PC-3 (cell line): ENCODE measurements at regions not wholly inside any gene's neighbourhood (a gene's known extent, or its start where the extent isn't known, plus 50 kb on each side); places are given as distances from the start of the nearest gene placed in this dataset.
A peak's percentile ranks its signal among the peaks of the same experiment; 100 is the strongest.

ENCODE experiments used
- ATAC-seq: fragments of 200-7000 bp; cut with Tn5 transposase; 2 replicates; pipeline ENCODE4 v1.9.1; 2020; ENCODE audit warnings: mild to moderate bottlenecking, moderate library complexity
- BruUV-seq: library from RNA; stranded (reverse); fragments of 400-500 nt; replicated peaks from 2 replicates; lab custom pipeline; 2021; lab: Mats Ljungman, UMichigan
- CTCF ChIA-PET: fragments of 300-600 bp; sonication (Branson Sonifier 250); formaldehyde crosslinking; loops from one replicate; lab custom pipeline; 2022; ENCODE audit warnings: antibody characterized with exemption; lab: Charles Lee
- POLR2A ChIA-PET: fragments of 300-600 bp; sonication (Branson Sonifier 250); formaldehyde crosslinking; loops from one replicate; lab custom pipeline; 2022; ENCODE audit warnings: antibody characterized with exemption; ENCODE audit not compliant: unreplicated experiment; lab: Charles Lee
- DNase-seq: peaks from one replicate; pipeline ENCODE4 v3.0.0-alpha.2; 2015
- H2AFZ ChIP-seq: fragments of 300-600 bp; sonication (generic); 2 replicates; pipeline ENCODE4 v1.6.0; 2016; ENCODE audit warnings: antibody characterized with exemption, low read length
- H3F3A ChIP-seq: fragments of 300-600 bp; sonication (generic); one replicate; pipeline ENCODE4 v1.6.0; 2017; ENCODE audit warnings: antibody characterized with exemption, low read length, control low read depth, mild to moderate bottlenecking; ENCODE audit not compliant: unreplicated experiment
- H3K27ac ChIP-seq: fragments of 300-600 bp; sonication (generic); 2 replicates; pipeline ENCODE4 v1.5.1; 2016; ENCODE audit warnings: mild to moderate bottlenecking, low read length
- H3K27me3 ChIP-seq: fragments of 300-600 bp; sonication (generic); 2 replicates; pipeline ENCODE4 v1.6.1; 2016; ENCODE audit warnings: low read length, mixed read lengths
- H3K36me3 ChIP-seq: fragments of 300-600 bp; sonication (generic); 2 replicates; pipeline ENCODE4 v1.6.1; 2016; ENCODE audit warnings: low read depth, mixed run types, low read length, mixed read lengths
- H3K4me1 ChIP-seq: fragments of 300-600 bp; sonication (generic); 2 replicates; pipeline ENCODE4 v1.5.1; 2016; ENCODE audit warnings: low read length; ENCODE audit not compliant: insufficient read depth
- H3K4me2 ChIP-seq: fragments of 300-600 bp; sonication (generic); 2 replicates; pipeline ENCODE4 v1.6.0; 2016; ENCODE audit warnings: low read length
- H3K4me3 ChIP-seq: fragments of 300-600 bp; sonication (generic); 2 replicates; pipeline ENCODE4 v1.5.1; 2016; ENCODE audit warnings: mild to moderate bottlenecking, low read length, mixed read lengths
- H3K79me2 ChIP-seq: fragments of 300-600 bp; sonication (generic); 2 replicates; pipeline ENCODE4 v1.6.1; 2017; ENCODE audit warnings: low read length, mixed read lengths
- H3K9ac ChIP-seq: fragments of 300-600 bp; sonication (generic); 2 replicates; pipeline ENCODE4 v1.6.0; 2016; ENCODE audit warnings: mild to moderate bottlenecking, low read length
- H3K9me2 ChIP-seq: fragments of 300-600 bp; sonication (generic); replicated peaks from 2 replicates; pipeline ENCODE4 v1.6.1; 2016; ENCODE audit warnings: mixed run types, low read length, mixed read lengths
- H3K9me3 ChIP-seq: fragments of 300-600 bp; sonication (generic); 2 replicates; pipeline ENCODE4 v1.6.1; 2016; ENCODE audit warnings: low read length, mixed read lengths
- H4K20me1 ChIP-seq: fragments of 300-600 bp; sonication (generic); 2 replicates; pipeline ENCODE4 v1.6.1; 2016; ENCODE audit warnings: low read length, mixed read lengths
- CTCF ChIP-seq: fragments of 300-600 bp; sonication (generic); conservative IDR thresholded peaks from 2 replicates; pipeline ENCODE4 v1.5.1; 2017; ENCODE audit warnings: antibody characterized with exemption, low read depth, mild to moderate bottlenecking, low read length
- EZH2 ChIP-seq: fragments of 300-600 bp; sonication (generic); IDR thresholded peaks from one replicate; pipeline ENCODE4 v1.6.1; 2017; ENCODE audit warnings: antibody characterized with exemption, mild to moderate bottlenecking, low read length; ENCODE audit not compliant: unreplicated experiment
- EZH2phosphoT487 ChIP-seq: fragments of 300-600 bp; sonication (generic); IDR thresholded peaks from 2 replicates; pipeline ENCODE4 v1.6.1; 2018; ENCODE audit warnings: mild to moderate bottlenecking, antibody characterized with exemption, low read length, borderline replicate concordance
- intact Hi-C: fragments of 100-400 bp; cut with micrococcal nuclease; formaldehyde crosslinking; loops from 2 replicates; pipeline ENCODE4 v1.9.0; 2023

DNA sequence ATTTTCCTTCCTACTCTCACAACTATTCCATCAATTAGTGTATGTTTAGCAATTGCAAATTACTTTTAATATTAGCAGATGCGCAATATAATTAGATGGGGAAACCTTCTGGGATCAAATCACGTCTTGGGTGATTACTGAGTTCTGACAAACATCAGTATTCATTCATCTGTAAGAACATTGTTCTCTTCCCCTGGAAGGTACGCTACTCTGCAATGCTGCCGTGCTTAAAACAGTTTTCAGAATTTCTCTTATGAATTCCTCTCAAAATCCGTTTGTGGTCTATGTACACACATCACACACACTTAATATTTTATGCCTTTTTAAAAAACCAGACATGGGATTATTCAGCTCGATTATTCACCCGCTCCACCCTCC, 237.5 kb upstream of the NEBL start:
- H3K79me2 ChIP-seq: no peaks in the 10 kb centered on the region
- no peaks in the 10 kb centered on the region for H3K36me3 ChIP-seq
- H2AFZ ChIP-seq: peak overlapping the region; percentile 64
- H3K9me2 ChIP-seq: no peaks in the 10 kb centered on the region
- no peaks in the 10 kb centered on the region for H4K20me1 ChIP-seq
- peak overlapping the region; percentile 84 for H3K4me2 ChIP-seq
- intact Hi-C loops: loop anchor here (1.0 to 2.0 kb wide), 5 partner anchors 37 to 135 kb away; no protein-coding TSS in a partner anchor
- no TSS peak for BruUV-seq
- no peaks in the 10 kb centered on the region for H3K27me3 ChIP-seq
- H3K9me3 ChIP-seq: no peaks in the 10 kb centered on the region
- ATAC-seq (no peak), DNase-seq (no peak)
- H3K9ac ChIP-seq: peak overlapping the region; percentile 61
- H3K4me1 ChIP-seq: peaks cover 28% of the 10 kb centered on the region
- H3F3A ChIP-seq: peaks cover 4% of the 10 kb centered on the region
- H3K27ac ChIP-seq: peak overlapping the region; percentile 98
- TF ChIP-seq EZH2: no peak
- no peak for TF ChIP-seq CTCF
- TF ChIP-seq EZH2phosphoT487: no peak
- POLR2A ChIA-PET: interaction anchor here (0.6 to 0.8 kb wide), 3 partner anchors 25 to 39 kb away, joined by 3 to 4 read pairs (median 3); no protein-coding TSS in a partner anchor
- H3K4me3 ChIP-seq: peak overlapping the region; percentile 55
- CTCF ChIA-PET: interaction anchor here (1.0 to 1.3 kb wide), 2 partner anchors 34 to 55 kb away, joined by 3 to 4 read pairs; no protein-coding TSS in a partner anchor

- H3K9me2 ChIP-seq: no peaks in the 10 kb centered on the region
- H3K9ac ChIP-seq: no peak overlapping the region
- H3K4me1 ChIP-seq: peaks cover 17% of the 10 kb centered on the region
- H3K27me3 ChIP-seq: no peaks in the 10 kb centered on the region
- H3K79me2 ChIP-seq: no peaks in the 10 kb centered on the region
- no peak overlapping the region for H3K4me3 ChIP-seq
- H3K27ac ChIP-seq: no peak overlapping the region
- no peak for TF ChIP-seq EZH2
- TF ChIP-seq EZH2phosphoT487: no peak
- TF ChIP-seq CTCF: no peak
- H4K20me1 ChIP-seq: no peaks in the 10 kb centered on the region
- intact Hi-C loops: no loop called here
- no TSS peak for BruUV-seq
- H3K4me2 ChIP-seq: no peak overlapping the region
- ChIA-PET POLR2A (no interaction called here), CTCF (no interaction called here)
- DNase-seq (no peak), ATAC-seq (no peak)
- peaks cover 4% of the 10 kb centered on the region for H3F3A ChIP-seq
- no peaks in the 10 kb centered on the region for H3K9me3 ChIP-seq
- H3K36me3 ChIP-seq: no peaks in the 10 kb centered on the region
- H2AFZ ChIP-seq: no peak overlapping the region
These were observed 233.8 kb upstream of the NEBL start for GRCh38 chr10:21130683-21131442.

DNA sequence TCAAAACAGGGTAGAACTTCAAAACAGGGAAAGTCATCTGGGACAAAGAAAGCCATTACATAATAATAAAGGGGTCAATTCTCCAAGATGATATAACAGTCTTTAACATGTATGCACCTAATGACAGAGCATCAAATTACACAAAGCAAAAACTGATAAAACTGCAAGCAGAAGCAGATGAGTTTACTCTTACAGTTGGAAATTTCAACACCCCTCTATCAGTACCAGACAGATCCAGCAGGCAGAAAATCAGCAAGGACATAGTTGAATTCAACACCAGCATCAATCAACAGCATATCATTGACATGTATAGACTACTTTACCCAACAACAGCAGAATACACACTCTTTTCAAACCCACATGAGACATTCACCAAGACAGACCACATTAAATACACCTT, 233.0 kb upstream of the NEBL start:
- peaks cover 4% of the 10 kb centered on the region for H3F3A ChIP-seq
- no peaks in the 10 kb centered on the region for H3K36me3 ChIP-seq
- DNase-seq (no peak), ATAC-seq (no peak)
- no peak overlapping the region for H3K27ac ChIP-seq
- no peak overlapping the region for H3K4me3 ChIP-seq
- H2AFZ ChIP-seq: no peak overlapping the region
- H3K4me1 ChIP-seq: peaks cover 9% of the 10 kb centered on the region
- ChIA-PET CTCF (no interaction called here), POLR2A (no interaction called here)
- TF ChIP-seq EZH2 (no peak), CTCF (no peak), EZH2phosphoT487 (no peak)
- no peaks in the 10 kb centered on the region for H3K9me3 ChIP-seq
- H3K9ac ChIP-seq: no peak overlapping the region
- H3K27me3 ChIP-seq: no peaks in the 10 kb centered on the region
- H4K20me1 ChIP-seq: no peaks in the 10 kb centered on the region
- intact Hi-C loops: no loop called here
- H3K4me2 ChIP-seq: no peak overlapping the region
- no TSS peak for BruUV-seq
- H3K79me2 ChIP-seq: no peaks in the 10 kb centered on the region
- no peaks in the 10 kb centered on the region for H3K9me2 ChIP-seq
